LNCAP (cell line): ENCODE measurements at regions not wholly inside any gene's neighbourhood (a gene's known extent, or its start where the extent isn't known, plus 50 kb on each side); places are given as distances from the start of the nearest gene placed in this dataset.

Experiments used
- CTCF ChIP-seq: fragments of 450-650 bp; IDR thresholded peaks from 2 replicates; pipeline ENCODE4 v1.5.1; 2017; ENCODE audit warnings: mild to moderate bottlenecking

- no peak for TF ChIP-seq CTCF
These were observed 135.7 kb downstream of the C1orf94 start for GRCh38 chr1:34312359-34312758.

- no peak for TF ChIP-seq CTCF
These were observed 139.3 kb downstream of the C1orf94 start for GRCh38 chr1:34315974-34316373.

GRCh38 chr1:34316773-34317172, 140.1 kb downstream of the C1orf94 start:
- TF ChIP-seq CTCF, result no peak

- no peak for TF ChIP-seq CTCF
These were observed 142.5 kb downstream of the C1orf94 start for GRCh38 chr1:34319218-34319617.

GRCh38 chr1:34320053-34320669, 143.5 kb downstream of the C1orf94 start:
- no peak for TF ChIP-seq CTCF

GRCh38 chr1:34322969-34323368, 146.3 kb downstream of the C1orf94 start:
- no peak for TF ChIP-seq CTCF

- TF ChIP-seq CTCF, result no peak
These were observed 148.3 kb downstream of the C1orf94 start for GRCh38 chr1:34324879-34325440.
